ENCODE measurements at regions not wholly inside any gene's neighbourhood (a gene's known extent, or its start where the extent isn't known, plus 50 kb on each side); places are given as distances from the start of the nearest gene placed in this dataset.

DNA sequence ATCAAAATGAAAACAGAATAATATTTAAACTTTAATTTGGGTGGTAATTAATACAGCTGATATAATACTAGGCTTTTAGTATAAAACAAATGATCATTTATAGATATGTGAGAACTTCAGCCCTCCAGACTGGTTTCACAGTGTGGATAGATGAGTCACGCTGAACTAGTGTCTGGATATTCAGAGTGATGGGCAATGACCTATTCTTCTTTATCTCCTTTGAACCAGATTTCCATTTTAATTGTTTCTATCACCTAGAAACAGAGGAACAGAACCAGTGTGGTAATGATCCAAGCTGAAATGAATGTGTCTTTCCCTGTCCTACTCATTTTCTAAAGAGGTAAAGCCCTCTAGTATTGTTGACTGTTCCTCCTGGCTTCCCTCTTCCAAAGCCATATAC is 155.2 kb upstream of the GK2 start:
- TF ChIP-seq, protein P1, sequence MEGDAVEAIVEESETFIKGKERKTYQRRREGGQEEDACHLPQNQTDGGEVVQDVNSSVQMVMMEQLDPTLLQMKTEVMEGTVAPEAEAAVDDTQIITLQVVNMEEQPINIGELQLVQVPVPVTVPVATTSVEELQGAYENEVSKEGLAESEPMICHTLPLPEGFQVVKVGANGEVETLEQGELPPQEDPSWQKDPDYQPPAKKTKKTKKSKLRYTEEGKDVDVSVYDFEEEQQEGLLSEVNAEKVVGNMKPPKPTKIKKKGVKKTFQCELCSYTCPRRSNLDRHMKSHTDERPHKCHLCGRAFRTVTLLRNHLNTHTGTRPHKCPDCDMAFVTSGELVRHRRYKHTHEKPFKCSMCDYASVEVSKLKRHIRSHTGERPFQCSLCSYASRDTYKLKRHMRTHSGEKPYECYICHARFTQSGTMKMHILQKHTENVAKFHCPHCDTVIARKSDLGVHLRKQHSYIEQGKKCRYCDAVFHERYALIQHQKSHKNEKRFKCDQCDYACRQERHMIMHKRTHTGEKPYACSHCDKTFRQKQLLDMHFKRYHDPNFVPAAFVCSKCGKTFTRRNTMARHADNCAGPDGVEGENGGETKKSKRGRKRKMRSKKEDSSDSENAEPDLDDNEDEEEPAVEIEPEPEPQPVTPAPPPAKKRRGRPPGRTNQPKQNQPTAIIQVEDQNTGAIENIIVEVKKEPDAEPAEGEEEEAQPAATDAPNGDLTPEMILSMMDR (conservative IDR thresholded peaks at IDR 0.05; ENCODE audit: low read depth, low read length), result no peak
- no peak for TF ChIP-seq CEBPB (IDR thresholded peaks at IDR 0.05; ENCODE audit: low read depth, low read length)

Data from IMR-90 (cell line).